Stomach (tissue), 8 donors: ENCODE measurements at regions not wholly inside any gene's neighbourhood (a gene's known extent, or its start where the extent isn't known, plus 50 kb on each side); places are given as distances from the start of the nearest gene placed in this dataset.

ENCODE experiments used
- DNase-seq, 2 donors: peaks; one replicate each; pipeline versions ENCODE4 v3.0.0 to v3.0.0-alpha.2; 2013 to 2019
- H3K27ac ChIP-seq, 5 donors: fragments of 200-600 bp in 4 of 5; sonication (generic) in 4 of 5; one replicate each; pipeline ENCODE4 v1.5.1; 2013 to 2019; ENCODE audit warnings: mild to moderate bottlenecking in 1 of 5, moderate library complexity in 1 of 5
- H3K27me3 ChIP-seq, 3 donors: fragments of 200-600 bp; sonication (generic); one replicate each; pipeline ENCODE4 v1.5.1; 2017 to 2019; ENCODE audit warnings: mixed run types in 1 of 3
- H3K36me3 ChIP-seq, 4 donors: fragments of 200-600 bp; sonication (generic); 1 replicate in 3 of 4; 2 replicates in 1 of 4; pipeline ENCODE4 v1.5.1; 2016 to 2019
- H3K4me1 ChIP-seq, 4 donors: fragments of 200-600 bp; sonication (generic); one replicate each; pipeline ENCODE4 v1.5.1; 2016 to 2019
- H3K4me3 ChIP-seq, 4 donors: fragments of 200-600 bp; sonication (generic) in 3 of 4; one replicate each; pipeline ENCODE4 v1.5.1; 2016 to 2019; ENCODE audit warnings: mild to moderate bottlenecking in 1 of 4
- H3K9me3 ChIP-seq, 4 donors: fragments of 200-600 bp; sonication (generic); one replicate each; pipeline ENCODE4 v1.5.1; 2016 to 2019
- CTCF ChIP-seq, 7 experiments: fragments of 450-650 bp in 4 of 7; fragments of 200-600 bp in 3 of 7; sonication (generic) in 3 of 7; IDR thresholded peaks; one replicate each; pipeline ENCODE4 v1.5.1; 2016 to 2019; ENCODE audit warnings: antibody characterized with exemption in 7 of 7, control low read depth in 2 of 7, mild to moderate bottlenecking in 1 of 7
- EP300 ChIP-seq: sonication (generic); formaldehyde crosslinking; IDR thresholded peaks from one replicate; pipeline ENCODE4 v1.6.1; 2017; ENCODE audit warnings: antibody characterized with exemption
- POLR2A ChIP-seq, 4 donors: fragments of 450-650 bp; IDR thresholded peaks; one replicate each; pipeline ENCODE4 v1.6.1; 2016; ENCODE audit warnings: antibody characterized with exemption in 4 of 4, control low read depth in 2 of 4, mild to moderate bottlenecking in 1 of 4, moderate library complexity in 1 of 4
- POLR2AphosphoS5 ChIP-seq, 3 donors: sonication (generic); formaldehyde crosslinking; IDR thresholded peaks; one replicate each; pipeline ENCODE4 v1.6.1; 2016; ENCODE audit warnings: antibody characterized with exemption in 3 of 3
- WGBS, 5 donors: extraction: QIAGEN DNeasy Blood & Tissue Kit in 3 of 5; methylation state at CpG; one replicate each; pipeline versions ENCODE4 v1.1.5 to v1.1.7; 2013 to 2018; 5-methylcytosine and 5-hydroxymethylcytosine counted together
- intact Hi-C: fragments of 100-400 bp; cut with DNase I; formaldehyde crosslinking; loops from one replicate; pipeline ENCODE4 v1.15.1; 2023; ENCODE audit warnings: low total_unique reads
- donor health status: healthy with polysubstance abuse.
- donor health status: Bipolar disorder and iron deficiency.
- donor health status: healthy.

GRCh38 chr21:21605521-21605920 is 607.3 kb downstream of the NCAM2 start:
- H3K9me3 ChIP-seq = no peaks in the 10 kb centered on the region
- no peak overlapping the region for H3K27ac ChIP-seq
- intact Hi-C loops = no loop called here
- no peaks in the 10 kb centered on the region for H3K4me1 ChIP-seq
- no peak overlapping the region for H3K4me3 ChIP-seq
- no peaks in the 10 kb centered on the region for H3K36me3 ChIP-seq
- TF ChIP-seq EP300 = no peak
- TF ChIP-seq CTCF (IDR thresholded peaks at IDR 0.05) = no peak
- TF ChIP-seq POLR2A (IDR thresholded peaks at IDR 0.05) = no peak
- TF ChIP-seq POLR2AphosphoS5 (IDR thresholded peaks at IDR 0.05) = no peak
- DNase-seq = peak in 1 of 2 donors; percentile 20
- H3K27me3 ChIP-seq = no peaks in the 10 kb centered on the region

- WGBS, 5 donors = 51 to 62% (median 61%) methylated on average over 2 of the region's 2 CpGs
- Histone ChIP-seq H3K36me3 (no peaks in the 10 kb centered on the region), H3K4me3 (no peak overlapping the region), H3K27ac (no peak overlapping the region), H3K9me3 (no peaks in the 10 kb centered on the region), H3K4me1 (no peaks in the 10 kb centered on the region), H3K27me3 (no peaks in the 10 kb centered on the region)
- peak in 1 of 2 donors; percentile 5 for DNase-seq
- TF ChIP-seq POLR2A (IDR thresholded peaks at IDR 0.05) (no peak), EP300 (no peak), CTCF (IDR thresholded peaks at IDR 0.05) (no peak), POLR2AphosphoS5 (IDR thresholded peaks at IDR 0.05) (no peak)
- intact Hi-C loops = no loop called here
These were observed 607.8 kb downstream of the NCAM2 start for GRCh38 chr21:21606041-21606440.

GRCh38 chr21:21612466-21612865 is 614.3 kb downstream of the NCAM2 start:
- TF ChIP-seq EP300 = no peak
- TF ChIP-seq POLR2AphosphoS5 (IDR thresholded peaks at IDR 0.05) = peak in 2 of 3 donors; percentile 8 to 25
- Histone ChIP-seq H3K36me3 (no peaks in the 10 kb centered on the region), H3K4me3 (no peak overlapping the region), H3K27ac (no peak overlapping the region), H3K9me3 (no peaks in the 10 kb centered on the region), H3K27me3 (no peaks in the 10 kb centered on the region), H3K4me1 (no peaks in the 10 kb centered on the region)
- intact Hi-C loops = no loop called here
- DNase-seq = no peak
- WGBS, 5 donors = 55 to 65% (median 64%) methylated on average over 3 of the region's 3 CpGs

- H3K4me3 ChIP-seq = no peak overlapping the region
These were observed 616.8 kb downstream of the NCAM2 start for GRCh38 chr21:21614966-21615365.

More at GRCh38 chr21:21614966-21615365, 616.8 kb downstream of the NCAM2 start:
- TF ChIP-seq CTCF (IDR thresholded peaks at IDR 0.05) (no peak), POLR2A (IDR thresholded peaks at IDR 0.05) (no peak), EP300 (no peak), POLR2AphosphoS5 (IDR thresholded peaks at IDR 0.05) (no peak)
- Histone ChIP-seq H3K27me3 (no peaks in the 10 kb centered on the region), H3K9me3 (no peaks in the 10 kb centered on the region), H3K36me3 (no peaks in the 10 kb centered on the region), H3K4me1 (no peaks in the 10 kb centered on the region), H3K27ac (no peak overlapping the region)
- DNase-seq = no peak
- intact Hi-C loops = no loop called here
- WGBS, 5 donors = 60 to 74% (median 72%) methylated on average over 3 of the region's 3 CpGs
